ACHN (cell line): ENCODE measurements at regions not wholly inside any gene's neighbourhood (a gene's known extent, or its start where the extent isn't known, plus 50 kb on each side); places are given as distances from the start of the nearest gene placed in this dataset.

Source experiments
- DNase-seq: peaks from one replicate; pipeline ENCODE4 v3.0.0-alpha.2; 2015
- in situ Hi-C: cut with HindIII; loops from 2 replicates; pipeline ENCODE4 v1.10.0; 2017; ENCODE audit warnings: low sequenced_read_pairs, low pct_ligation_motif_present, low pct_unique_long_range_greater_than_20kb

- in situ Hi-C loops = no loop called here
- no peak for DNase-seq
Measured at GRCh38 chr5:147148715-147149114, 86.1 kb upstream of the STK32A start.

GRCh38 chr5:147152086-147152485 is 82.7 kb upstream of the STK32A start:
- no peak for DNase-seq
- in situ Hi-C loops = no loop called here

GRCh38 chr5:147154809-147155208 is 80.0 kb upstream of the STK32A start:
- DNase-seq = no peak
- in situ Hi-C loops = no loop called here

DNA sequence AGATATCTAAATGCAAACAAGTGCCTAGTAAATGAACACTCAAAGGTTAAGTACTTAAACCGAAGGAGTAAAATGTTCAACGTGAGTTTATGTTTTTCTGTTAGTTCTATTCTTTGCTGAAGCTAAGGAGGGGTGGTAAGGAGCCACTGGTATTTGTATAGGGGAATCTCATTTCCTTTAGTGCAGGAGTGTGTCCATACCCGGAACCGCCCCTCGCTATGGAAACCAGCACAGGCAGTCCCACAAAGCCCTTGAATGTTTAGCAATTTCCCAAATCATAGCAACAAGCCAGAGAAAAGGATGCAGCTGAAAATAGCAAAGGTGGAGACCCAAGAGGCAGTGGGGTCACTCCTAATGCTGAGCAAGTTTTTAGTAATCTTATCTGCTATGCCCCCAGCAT is 78.8 kb upstream of the STK32A start:
- in situ Hi-C loops = no loop called here
- no peak for DNase-seq

DNA sequence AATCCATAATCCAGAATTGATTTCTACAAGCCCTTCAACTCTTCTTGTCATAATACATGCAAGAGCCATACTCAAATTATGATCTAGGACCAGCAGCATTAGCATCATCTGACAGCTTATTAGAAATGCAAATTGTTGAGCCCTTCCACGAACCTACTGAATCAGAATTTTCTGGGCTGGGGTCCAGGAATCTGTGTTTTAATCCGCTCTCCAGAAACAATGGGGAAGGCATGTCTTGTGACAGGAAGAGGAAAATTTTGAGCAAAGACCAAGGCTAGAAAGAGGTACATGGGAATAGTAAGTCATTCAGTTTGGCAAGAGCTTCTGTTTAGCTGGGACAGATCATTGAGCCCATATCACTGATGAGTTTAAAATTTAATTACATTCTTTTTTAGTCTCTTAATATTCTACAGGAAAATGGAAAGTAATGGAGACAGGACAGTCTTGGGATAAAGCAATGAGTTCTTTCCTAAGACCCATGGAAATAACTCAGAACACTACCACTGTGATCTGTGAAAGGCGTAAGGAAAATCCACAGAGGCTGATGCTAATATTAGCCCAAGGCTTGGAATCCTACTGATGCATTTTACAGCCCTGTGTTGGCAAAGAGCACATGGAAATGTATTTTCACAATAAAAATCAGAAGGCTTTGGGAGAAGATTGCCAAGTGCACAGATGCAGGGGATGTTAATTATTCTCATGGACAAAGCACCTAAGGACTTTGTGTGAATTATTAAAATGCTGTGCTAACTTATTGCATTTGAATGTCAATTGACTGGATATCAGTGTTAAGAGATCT is 73.7 kb upstream of the STK32A start:
- DNase-seq = no peak
- in situ Hi-C loops = no loop called here

DNA sequence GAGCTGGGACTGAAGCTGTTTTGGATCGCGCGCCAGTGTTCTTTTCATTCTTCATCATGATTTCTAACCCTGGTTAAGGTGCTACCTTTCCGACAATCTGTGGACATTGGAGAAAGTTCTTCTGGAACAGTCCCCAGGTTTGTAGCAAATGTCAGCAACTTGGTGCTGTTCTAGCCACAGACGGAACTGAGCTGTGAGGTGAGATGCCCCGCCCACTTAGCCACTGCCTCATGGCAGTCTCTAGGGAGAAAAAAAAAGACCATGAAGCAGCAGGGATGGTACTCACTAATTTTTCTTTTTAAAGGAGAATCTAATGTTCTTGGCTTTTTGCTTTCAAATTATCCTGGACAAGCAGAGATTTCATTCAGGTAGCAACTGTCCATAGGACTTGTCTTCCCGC is 72.1 kb upstream of the STK32A start:
- in situ Hi-C loops = no loop called here
- DNase-seq = no peak

- in situ Hi-C loops = no loop called here
Measured at GRCh38 chr5:147167529-147167928, 67.3 kb upstream of the STK32A start.

GRCh38 chr5:147168578-147169327 is 66.1 kb upstream of the STK32A start:
- in situ Hi-C loops = no loop called here
- peak; percentile 26 for DNase-seq

More at GRCh38 chr5:147167529-147167928, 67.3 kb upstream of the STK32A start:
- DNase-seq = no peak

DNA sequence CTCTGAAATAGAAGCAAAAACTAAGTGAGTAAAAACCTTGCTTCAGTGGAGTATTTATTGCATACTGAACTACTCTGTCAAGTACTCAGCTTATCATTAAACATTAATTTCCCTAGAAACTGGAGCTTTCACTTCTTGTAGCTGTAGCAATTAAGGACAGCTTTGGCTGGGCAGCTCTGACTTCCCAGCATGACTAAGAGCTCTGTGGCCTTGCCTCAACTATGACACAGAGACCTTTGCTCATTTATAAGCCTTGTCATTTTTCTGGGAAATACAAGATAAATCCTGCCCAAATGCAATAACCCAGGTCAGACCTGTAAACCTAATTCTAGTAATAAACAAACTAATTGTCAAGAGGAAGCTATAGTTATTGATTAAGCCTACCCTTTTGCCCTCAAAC is 65.4 kb upstream of the STK32A start:
- DNase-seq = peak; percentile 75
- in situ Hi-C loops = no loop called here

DNA sequence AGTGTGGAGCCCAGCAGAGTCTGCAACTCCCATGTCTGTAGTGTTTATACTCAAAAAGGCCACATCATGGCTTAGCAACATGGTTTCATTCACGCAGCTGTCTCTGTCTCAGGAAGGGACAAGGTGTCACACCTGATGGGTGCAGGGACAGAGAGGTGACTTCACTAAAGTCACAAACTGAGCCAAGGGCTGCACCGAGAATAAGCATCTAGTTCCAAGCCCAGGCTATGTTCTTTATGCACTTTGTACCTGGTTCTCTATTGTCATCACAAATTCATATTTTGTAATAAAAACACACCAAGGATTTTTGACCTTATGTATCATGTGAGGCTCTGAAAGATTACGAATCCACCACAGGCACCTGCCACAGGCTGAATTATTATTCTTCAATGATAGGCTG is 64.9 kb upstream of the STK32A start:
- in situ Hi-C loops = no loop called here
- no peak for DNase-seq

DNA sequence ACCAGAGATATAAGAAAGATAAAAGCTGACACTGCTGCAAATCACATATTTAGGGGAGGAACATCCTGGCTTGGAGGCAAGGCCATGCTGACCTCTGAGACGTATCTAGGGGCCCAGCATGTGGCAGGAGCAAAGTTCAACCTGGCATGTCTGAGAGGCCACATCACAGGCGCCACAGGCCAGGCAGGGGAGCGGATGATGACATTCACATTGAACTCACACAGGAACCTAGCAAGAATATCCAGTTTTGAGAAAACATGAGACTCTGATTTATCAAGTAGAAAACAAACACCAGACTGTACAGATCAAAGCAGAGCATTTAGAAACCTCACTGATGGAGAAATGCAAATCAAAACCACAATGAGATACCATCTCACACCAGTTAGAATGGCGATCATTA is 64.2 kb upstream of the STK32A start:
- in situ Hi-C loops = no loop called here
- no peak for DNase-seq

DNA sequence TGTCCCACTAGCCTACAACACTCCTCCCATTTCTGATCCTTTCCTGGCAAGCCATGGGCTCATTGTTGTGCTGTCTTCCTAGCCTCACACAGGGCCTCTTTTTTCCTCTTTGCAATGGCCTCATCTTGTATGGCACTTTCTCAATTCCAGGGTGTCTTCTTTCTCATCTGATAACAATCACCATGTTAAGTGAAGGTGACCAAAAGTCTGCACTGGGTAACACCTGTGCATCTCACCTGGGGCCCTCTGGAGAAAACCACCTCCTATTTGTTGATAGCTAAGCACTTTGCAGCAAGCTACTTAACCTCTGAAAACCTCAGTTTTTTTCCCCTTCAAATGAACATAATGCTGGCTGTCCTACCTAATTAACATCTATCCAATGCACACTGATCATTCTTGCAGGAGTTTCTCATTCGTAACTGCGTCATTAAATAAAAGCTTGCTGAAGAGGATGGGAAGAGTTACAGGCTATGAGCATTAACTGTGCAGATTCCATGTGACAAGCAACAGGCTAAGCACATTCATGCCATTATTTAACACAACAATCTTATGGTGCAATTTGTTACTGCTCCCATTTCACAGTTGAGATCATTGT is 60.1 kb upstream of the STK32A start:
- no peak for DNase-seq
- in situ Hi-C loops = no loop called here

- DNase-seq = no peak
- in situ Hi-C loops = no loop called here
Measured at GRCh38 chr5:147175516-147176097, 59.2 kb upstream of the STK32A start.

DNA sequence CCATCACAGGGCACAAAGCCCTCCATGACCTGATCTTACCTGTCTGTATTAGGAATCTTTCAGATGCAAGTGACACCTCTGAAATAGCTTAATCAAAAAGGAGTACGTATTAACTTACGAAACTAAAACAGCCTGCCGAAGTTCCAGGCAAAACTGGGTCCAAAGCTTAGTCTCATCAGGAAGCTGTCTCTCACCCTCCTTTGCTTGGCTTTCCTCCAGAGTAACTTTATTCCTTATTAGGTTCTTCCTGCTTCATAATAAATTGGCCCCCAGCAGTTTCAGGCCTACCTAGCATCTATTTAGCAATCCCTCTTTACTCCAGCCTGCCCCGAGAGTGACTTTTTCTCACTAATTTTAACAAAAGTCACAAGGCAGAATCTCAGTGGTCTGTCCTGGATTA is 58.4 kb upstream of the STK32A start:
- in situ Hi-C loops = no loop called here
- DNase-seq = no peak

GRCh38 chr5:147177125-147177840 is 57.5 kb upstream of the STK32A start:
- in situ Hi-C loops = no loop called here
- DNase-seq = peak; percentile 69

GRCh38 chr5:147179562-147180147 is 55.2 kb upstream of the STK32A start:
- DNase-seq = no peak
- in situ Hi-C loops = no loop called here

- no peak for DNase-seq
- in situ Hi-C loops = no loop called here
Measured at GRCh38 chr5:147180751-147181150, 54.1 kb upstream of the STK32A start.
